SK-N-SH (cell line): ENCODE measurements at regions not wholly inside any gene's neighbourhood (a gene's known extent, or its start where the extent isn't known, plus 50 kb on each side); places are given as distances from the start of the nearest gene placed in this dataset.

Experiments
- CTCF ChIA-PET: fragments of 300-600, 350-600 bp; formaldehyde crosslinking; extraction: SDS; loops from one replicate; lab custom pipeline; 2021; lab: Yijun Ruan, JAX
- POLR2A ChIA-PET: fragments of 350-600 bp; sonication (Branson Sonifier 250); formaldehyde crosslinking; extraction: SDS; loops from one replicate; lab custom pipeline; 2020; ENCODE audit warnings: antibody characterized with exemption, inconsistent platforms; lab: Yijun Ruan, JAX
- DNase-seq: peaks from one replicate; pipeline ENCODE4 v3.0.0; 2012
- H2AFZ ChIP-seq: fragments of 200-600 bp; sonication (generic); 2 replicates; pipeline ENCODE4 v1.8.1; 2016; ENCODE audit warnings: antibody characterized with exemption, mild to moderate bottlenecking, low read depth
- H3F3A ChIP-seq: fragments of 200-600 bp; sonication (generic); replicated peaks from 2 replicates; pipeline ENCODE3; 2016; ENCODE audit warnings: antibody characterized with exemption, mild to moderate bottlenecking; ENCODE audit not compliant: insufficient read depth
- H3K27ac ChIP-seq, 2 experiments: fragments of 200-500 bp in 1 of 2; fragments of 200-600 bp in 1 of 2; sonication (Bioruptor generic) in 1 of 2; sonication (generic), shearing (Covaris generic) in 1 of 2; 2 replicates each; pipeline versions ENCODE4 v1.5.1 to v1.6.1; 2014 to 2016; ENCODE audit warnings: low read depth in 2 of 2, inconsistent platforms in 1 of 2, low read length in 1 of 2, mild to moderate bottlenecking in 1 of 2, mixed read lengths in 1 of 2
- H3K27me3 ChIP-seq: fragments of 200-600 bp; sonication (generic), shearing (Covaris generic); 2 replicates; pipeline ENCODE4 v1.6.1; 2016; ENCODE audit warnings: mixed run types; ENCODE audit not compliant: insufficient read depth
- H3K36me3 ChIP-seq, 2 experiments: fragments of 200-500 bp in 1 of 2; fragments of 200-600 bp in 1 of 2; sonication (Bioruptor generic) in 1 of 2; sonication (generic) in 1 of 2; replicated peaks in 1 of 2; 2 replicates each; pipeline versions ENCODE3 to v1.5.1; 2014 to 2016; ENCODE audit warnings: low read length in 1 of 2, mild to moderate bottlenecking in 1 of 2; ENCODE audit not compliant: insufficient read depth in 2 of 2, control insufficient read depth in 1 of 2
- H3K4me1 ChIP-seq, 2 experiments: fragments of 200-500 bp in 1 of 2; fragments of 200-600 bp in 1 of 2; sonication (Bioruptor generic) in 1 of 2; sonication (generic), shearing (Covaris generic) in 1 of 2; 2 replicates each; pipeline versions ENCODE4 v1.5.1 to v1.6.1; 2014 to 2016; ENCODE audit warnings: low read depth in 1 of 2, low read length in 1 of 2, mixed run types in 1 of 2; ENCODE audit not compliant: insufficient read depth in 2 of 2, control insufficient read depth in 1 of 2
- H3K4me2 ChIP-seq: fragments of 200-600 bp; sonication (generic), shearing (Covaris generic); 2 replicates; pipeline ENCODE4 v1.6.1; 2017; ENCODE audit warnings: mixed run types
- H3K4me3 ChIP-seq, 2 experiments: fragments of 200-500 bp in 1 of 2; fragments of 200-600 bp in 1 of 2; sonication (Bioruptor generic) in 1 of 2; sonication (generic), shearing (Covaris generic) in 1 of 2; 2 replicates each; pipeline versions ENCODE4 v1.5.1 to v1.8.1; 2014 to 2016; ENCODE audit warnings: low read depth in 2 of 2, inconsistent platforms in 1 of 2, low read length in 1 of 2, mild to moderate bottlenecking in 1 of 2, mixed read lengths in 1 of 2, moderate library complexity in 1 of 2
- H3K79me2 ChIP-seq: fragments of 200-600 bp; sonication (generic); 2 replicates; pipeline ENCODE4 v1.8.1; 2017; ENCODE audit warnings: mild to moderate bottlenecking; ENCODE audit not compliant: insufficient read depth
- H3K9ac ChIP-seq: fragments of 200-600 bp; sonication (generic); 2 replicates; pipeline ENCODE4 v1.6.1; 2017; ENCODE audit warnings: mixed run types
- H3K9me2 ChIP-seq: fragments of 200-600 bp; sonication (generic); 2 replicates; pipeline ENCODE4 v1.6.1; 2017; ENCODE audit warnings: mixed run types
- H3K9me3 ChIP-seq: fragments of 200-600 bp; sonication (generic); 2 replicates; pipeline ENCODE4 v1.6.1; 2017; ENCODE audit warnings: mixed run types, mild to moderate bottlenecking, moderate library complexity
- H4K20me1 ChIP-seq: fragments of 200-600 bp; sonication (generic); 2 replicates; pipeline ENCODE4 v1.6.1; 2017; ENCODE audit warnings: mild to moderate bottlenecking, mixed run types; ENCODE audit not compliant: insufficient read depth
- FOSL2 ChIP-seq: IDR thresholded peaks from 2 replicates; pipeline ENCODE4 v1.4.0; 2012; ENCODE audit warnings: low read depth, mild to moderate bottlenecking, moderate library complexity, borderline replicate concordance
- GATA2 ChIP-seq: sonication (generic); formaldehyde crosslinking; IDR thresholded peaks from 2 replicates; pipeline ENCODE4 v1.5.0; 2020; ENCODE audit warnings: mild to moderate bottlenecking, missing genetic modification reagents
- JUND ChIP-seq: IDR thresholded peaks from 2 replicates; pipeline ENCODE4 v1.4.0; 2012
- MEF2A ChIP-seq: IDR thresholded peaks from 2 replicates; pipeline ENCODE4 v1.4.0; 2012; ENCODE audit warnings: low read depth, borderline replicate concordance
- RFX5 ChIP-seq: IDR thresholded peaks from 2 replicates; pipeline ENCODE4 v1.6.1; 2012; ENCODE audit warnings: mild to moderate bottlenecking, improper control_type of control experiment, low read length
- RXRA ChIP-seq: IDR thresholded peaks from 2 replicates; pipeline ENCODE4 v1.4.0; 2012; ENCODE audit warnings: low read depth, mild to moderate bottlenecking, borderline replicate concordance
- TAF1 ChIP-seq: IDR thresholded peaks from 2 replicates; pipeline ENCODE4 v1.6.1; 2012; ENCODE audit warnings: low read depth, mild to moderate bottlenecking, low read length, moderate library complexity, borderline replicate concordance
- TCF12 ChIP-seq: IDR thresholded peaks from 2 replicates; pipeline ENCODE4 v1.4.0; 2012
- TEAD4 ChIP-seq: IDR thresholded peaks from 2 replicates; pipeline ENCODE4 v1.4.0; 2012; ENCODE audit warnings: mild to moderate bottlenecking, borderline replicate concordance; ENCODE audit not compliant: insufficient read depth
- WGBS: methylation state at CpG from one replicate; pipeline ENCODE4 v1.1.6; 2017; ENCODE audit warnings: low lambda C conversion rate; 5-methylcytosine and 5-hydroxymethylcytosine counted together
- TF ChIP-seq, protein P1 (sequence below): fragments of 150-350 bp; IDR thresholded peaks from 2 replicates; pipeline ENCODE4 v1.6.1; 2017; ENCODE audit warnings: antibody characterized with exemption, low read length, low read depth, borderline replicate concordance
- TF ChIP-seq, protein P2 (sequence below): IDR thresholded peaks from 2 replicates; pipeline ENCODE4 v1.6.1; 2012; ENCODE audit warnings: mild to moderate bottlenecking, low read depth, low read length, moderate library complexity
- TF ChIP-seq, protein P3 (sequence below): IDR thresholded peaks from 2 replicates; pipeline ENCODE4; 2012

DNA sequence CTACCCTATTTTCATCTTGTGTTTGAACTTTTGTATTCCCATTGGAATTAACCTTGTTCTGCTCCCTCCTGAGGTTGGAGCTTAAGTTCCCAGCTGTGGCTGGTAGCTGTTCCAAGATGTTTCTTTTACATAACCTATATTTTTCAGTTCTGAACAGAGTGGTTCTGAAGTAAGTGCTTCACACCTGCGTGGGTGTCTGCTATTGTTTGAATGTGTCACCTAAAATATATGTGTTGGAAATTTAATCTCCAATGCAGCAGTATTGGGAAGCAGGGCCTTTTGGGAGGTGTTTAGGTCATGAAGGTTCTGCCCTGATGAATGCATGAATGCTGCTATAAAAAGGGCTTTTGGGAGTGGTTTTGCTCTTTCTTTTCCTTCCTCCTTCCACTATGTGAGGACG lies 123.8 kb downstream of the LACC1 start:
- ChIA-PET CTCF (no interaction called here), POLR2A (no interaction called here)
- no peaks in the 10 kb centered on the region for H3K9me3 ChIP-seq
- H3K27me3 ChIP-seq, result no peaks in the 10 kb centered on the region
- no peak overlapping the region for H2AFZ ChIP-seq
- H4K20me1 ChIP-seq, result no peaks in the 10 kb centered on the region
- H3K79me2 ChIP-seq, result no peaks in the 10 kb centered on the region
- DNase-seq, result no peak
- no peaks in the 10 kb centered on the region for H3K9me2 ChIP-seq
- WGBS, result 68% methylated on average over 2 of the region's 2 CpGs
- peaks cover 0 to 11% of the 10 kb centered on the region in 2 experiments; a peak in 2 of 4 replicates for H3K4me1 ChIP-seq
- H3F3A ChIP-seq, result no peaks in the 10 kb centered on the region
- H3K4me3 ChIP-seq, result no peak overlapping the region
- H3K4me2 ChIP-seq, result no peak overlapping the region
- no peak for TF ChIP-seq FOSL2
- TF ChIP-seq MEF2A, result no peak
- TF ChIP-seq RXRA, result no peak
- H3K27ac ChIP-seq, result no peak overlapping the region
- no peak overlapping the region for H3K9ac ChIP-seq
- no peaks in the 10 kb centered on the region for H3K36me3 ChIP-seq

DNA sequence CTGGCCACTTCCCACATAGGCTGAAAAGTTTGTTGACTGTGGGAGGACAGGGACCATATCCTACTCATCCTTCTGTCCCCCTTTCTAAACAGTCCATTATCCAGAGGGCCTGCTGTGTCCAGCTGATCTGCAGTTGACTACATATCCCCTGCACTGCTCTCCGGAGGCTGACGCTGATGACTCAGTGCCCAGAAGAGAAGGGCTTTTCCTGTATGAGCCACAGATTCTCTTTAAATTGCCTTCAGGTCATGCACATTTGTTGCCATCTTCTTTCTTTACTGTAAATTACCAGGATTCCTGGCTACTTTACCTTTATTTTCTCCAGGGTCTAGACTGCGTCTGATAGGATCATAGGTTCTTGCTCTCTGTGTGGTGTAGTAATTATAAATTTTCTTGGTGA lies 125.2 kb downstream of the LACC1 start:
- Histone ChIP-seq H3K79me2 (no peaks in the 10 kb centered on the region), H3F3A (no peaks in the 10 kb centered on the region), H4K20me1 (no peaks in the 10 kb centered on the region), H3K36me3 (no peaks in the 10 kb centered on the region), H2AFZ (peak overlapping the region; percentile 34; the same call in 1 of the 2 replicates), H3K4me1 (peaks cover 0 to 11% of the 10 kb centered on the region in 2 experiments; a peak in 2 of 4 replicates), H3K27me3 (no peaks in the 10 kb centered on the region), H3K4me2 (0 out of 2 replicates have a peak overlapping the region, but pooled peaks have one; percentile 20), H3K9me2 (no peaks in the 10 kb centered on the region), H3K4me3 (no peak overlapping the region), H3K9me3 (no peaks in the 10 kb centered on the region), H3K27ac (peak overlapping the region in 1 of 2 experiments; percentile 43; a peak in 2 of 4 replicates), H3K9ac (no peak overlapping the region)
- 23% methylated on average over 3 of the region's 3 CpGs for WGBS
- POLR2A ChIA-PET, result no interaction called here
- TF ChIP-seq GATA2 (CRISPR knock-in tag) (no peak), TCF12 (peak; percentile 37; the same call in 1 of the 2 replicates), RFX5 (no peak), FOSL2 (peak; percentile 81), TEAD4 (no peak), JUND (peak; percentile 66), TAF1 (no peak)
- TF ChIP-seq, protein P1, sequence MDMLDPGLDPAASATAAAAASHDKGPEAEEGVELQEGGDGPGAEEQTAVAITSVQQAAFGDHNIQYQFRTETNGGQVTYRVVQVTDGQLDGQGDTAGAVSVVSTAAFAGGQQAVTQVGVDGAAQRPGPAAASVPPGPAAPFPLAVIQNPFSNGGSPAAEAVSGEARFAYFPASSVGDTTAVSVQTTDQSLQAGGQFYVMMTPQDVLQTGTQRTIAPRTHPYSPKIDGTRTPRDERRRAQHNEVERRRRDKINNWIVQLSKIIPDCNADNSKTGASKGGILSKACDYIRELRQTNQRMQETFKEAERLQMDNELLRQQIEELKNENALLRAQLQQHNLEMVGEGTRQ, result no peak
- TF ChIP-seq, protein P2, sequence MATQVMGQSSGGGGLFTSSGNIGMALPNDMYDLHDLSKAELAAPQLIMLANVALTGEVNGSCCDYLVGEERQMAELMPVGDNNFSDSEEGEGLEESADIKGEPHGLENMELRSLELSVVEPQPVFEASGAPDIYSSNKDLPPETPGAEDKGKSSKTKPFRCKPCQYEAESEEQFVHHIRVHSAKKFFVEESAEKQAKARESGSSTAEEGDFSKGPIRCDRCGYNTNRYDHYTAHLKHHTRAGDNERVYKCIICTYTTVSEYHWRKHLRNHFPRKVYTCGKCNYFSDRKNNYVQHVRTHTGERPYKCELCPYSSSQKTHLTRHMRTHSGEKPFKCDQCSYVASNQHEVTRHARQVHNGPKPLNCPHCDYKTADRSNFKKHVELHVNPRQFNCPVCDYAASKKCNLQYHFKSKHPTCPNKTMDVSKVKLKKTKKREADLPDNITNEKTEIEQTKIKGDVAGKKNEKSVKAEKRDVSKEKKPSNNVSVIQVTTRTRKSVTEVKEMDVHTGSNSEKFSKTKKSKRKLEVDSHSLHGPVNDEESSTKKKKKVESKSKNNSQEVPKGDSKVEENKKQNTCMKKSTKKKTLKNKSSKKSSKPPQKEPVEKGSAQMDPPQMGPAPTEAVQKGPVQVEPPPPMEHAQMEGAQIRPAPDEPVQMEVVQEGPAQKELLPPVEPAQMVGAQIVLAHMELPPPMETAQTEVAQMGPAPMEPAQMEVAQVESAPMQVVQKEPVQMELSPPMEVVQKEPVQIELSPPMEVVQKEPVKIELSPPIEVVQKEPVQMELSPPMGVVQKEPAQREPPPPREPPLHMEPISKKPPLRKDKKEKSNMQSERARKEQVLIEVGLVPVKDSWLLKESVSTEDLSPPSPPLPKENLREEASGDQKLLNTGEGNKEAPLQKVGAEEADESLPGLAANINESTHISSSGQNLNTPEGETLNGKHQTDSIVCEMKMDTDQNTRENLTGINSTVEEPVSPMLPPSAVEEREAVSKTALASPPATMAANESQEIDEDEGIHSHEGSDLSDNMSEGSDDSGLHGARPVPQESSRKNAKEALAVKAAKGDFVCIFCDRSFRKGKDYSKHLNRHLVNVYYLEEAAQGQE, result no peak
- TF ChIP-seq, protein P3, sequence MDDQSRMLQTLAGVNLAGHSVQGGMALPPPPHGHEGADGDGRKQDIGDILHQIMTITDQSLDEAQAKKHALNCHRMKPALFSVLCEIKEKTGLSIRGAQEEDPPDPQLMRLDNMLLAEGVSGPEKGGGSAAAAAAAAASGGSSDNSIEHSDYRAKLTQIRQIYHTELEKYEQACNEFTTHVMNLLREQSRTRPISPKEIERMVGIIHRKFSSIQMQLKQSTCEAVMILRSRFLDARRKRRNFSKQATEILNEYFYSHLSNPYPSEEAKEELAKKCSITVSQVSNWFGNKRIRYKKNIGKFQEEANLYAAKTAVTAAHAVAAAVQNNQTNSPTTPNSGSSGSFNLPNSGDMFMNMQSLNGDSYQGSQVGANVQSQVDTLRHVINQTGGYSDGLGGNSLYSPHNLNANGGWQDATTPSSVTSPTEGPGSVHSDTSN, result peak; percentile 16; the same call in 1 of the 2 replicates
- no peak for DNase-seq
- CTCF ChIA-PET, result no interaction called here
